ENCODE measurements at regions not wholly inside any gene's neighbourhood (a gene's known extent, or its start where the extent isn't known, plus 50 kb on each side); places are given as distances from the start of the nearest gene placed in this dataset.
A peak's percentile ranks its signal among the peaks of the same experiment; 100 is the strongest.

DNA sequence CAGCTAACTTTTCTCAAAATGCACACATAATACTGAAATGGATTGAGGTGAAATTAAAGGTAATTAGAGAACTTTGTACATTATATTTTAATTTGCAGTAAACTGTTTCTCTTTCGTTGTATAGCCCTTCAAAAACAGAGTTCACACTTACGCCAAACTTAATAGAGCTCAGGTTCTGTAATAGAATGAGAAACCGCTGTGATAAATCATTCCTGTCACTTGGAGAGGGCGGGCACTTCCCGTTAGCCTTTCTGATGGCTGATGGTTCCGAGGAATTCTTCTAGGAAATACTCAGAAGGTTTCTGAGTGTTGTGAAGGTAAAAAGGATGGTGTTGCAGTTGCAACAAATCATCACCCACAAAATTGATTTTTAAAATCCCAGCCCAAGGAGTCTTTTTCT, 155.8 kb upstream of the ALKAL2 start:
- Histone ChIP-seq H2BK120ac (ENCODE audit: low read depth, low read length) (no peak overlapping the region), H3K23ac (ENCODE audit: low read depth, low read length, poor library complexity) (no peak overlapping the region), H3K9me3 (replicated peaks in 1 of 2; ENCODE audit: control insufficient read depth in 2 of 2, insufficient read depth in 1 of 2, low read depth in 1 of 2, low read length in 2 of 2) (no peaks in the 10 kb centered on the region), H3K4me2 (ENCODE audit: insufficient read depth, low read length, poor library complexity, severe bottlenecking) (no peak overlapping the region), H3K18ac (ENCODE audit: low read length) (no peak overlapping the region), H3K4me1 (ENCODE audit: control insufficient read depth in 2 of 2, insufficient read depth in 1 of 2, low read depth in 1 of 2, low read length in 2 of 2) (peaks cover 0 to 16% of the 10 kb centered on the region in 2 donors), H2BK15ac (ENCODE audit: low read length) (no peak overlapping the region), H2BK5ac (ENCODE audit: low read length) (no peak overlapping the region), H2BK12ac (ENCODE audit: low read length) (no peak overlapping the region), H3K14ac (ENCODE audit: low read length) (no peak overlapping the region), H3K79me1 (ENCODE audit: low read depth, low read length) (no peaks in the 10 kb centered on the region), H3K27me3 (ENCODE audit: control insufficient read depth in 3 of 3, insufficient read depth in 3 of 3, low read depth in 1 of 3, low read length in 3 of 3) (peaks cover 0 to 3% (median 0%) of the 10 kb centered on the region in 3 experiments), H3K4ac (ENCODE audit: low read length) (no peak overlapping the region), H4K91ac (ENCODE audit: low read depth, low read length, poor library complexity) (no peak overlapping the region), H2AFZ (ENCODE audit: low read length) (no peak overlapping the region), H2AK5ac (ENCODE audit: low read depth, low read length) (no peak overlapping the region), H3K4me3 (ENCODE audit: low read length in 2 of 2) (no peak overlapping the region), H3K27ac (replicated peaks; ENCODE audit: low read length) (no peak overlapping the region), H4K8ac (ENCODE audit: low read depth, low read length) (no peak overlapping the region), H3K9ac (ENCODE audit: low read depth, low read length, poor library complexity) (no peak overlapping the region), H3K36me3 (replicated peaks in 1 of 2; ENCODE audit: control insufficient read depth in 2 of 2, insufficient read depth in 2 of 2, low read length in 2 of 2) (no peaks in the 10 kb centered on the region)
- DNase-seq (ENCODE audit: low spot score), result no peak
- WGBS, 2 donors (ENCODE audit: extremely low coverage in 2 of 2, insufficient read length in 2 of 2, insufficient replicate concordance in 1 of 2), result no CpG with 5 or more reads among the region's 6 CpGs

- no peak overlapping the region for H2BK15ac ChIP-seq (ENCODE audit: low read length)
- H2BK5ac ChIP-seq (ENCODE audit: low read length), result no peak overlapping the region
- peaks cover 0 to 3% (median 0%) of the 10 kb centered on the region in 3 experiments for H3K27me3 ChIP-seq (ENCODE audit: control insufficient read depth in 3 of 3, insufficient read depth in 3 of 3, low read depth in 1 of 3, low read length in 3 of 3)
- H2BK120ac ChIP-seq (ENCODE audit: low read depth, low read length), result no peak overlapping the region
- H3K4me1 ChIP-seq (ENCODE audit: control insufficient read depth in 2 of 2, insufficient read depth in 1 of 2, low read depth in 1 of 2, low read length in 2 of 2), result peaks cover 0 to 16% of the 10 kb centered on the region in 2 donors
- no peak overlapping the region for H4K8ac ChIP-seq (ENCODE audit: low read depth, low read length)
- no peak overlapping the region for H2BK12ac ChIP-seq (ENCODE audit: low read length)
- WGBS, 2 donors (ENCODE audit: extremely low coverage in 2 of 2, insufficient read length in 2 of 2, insufficient replicate concordance in 1 of 2), result no CpG with 5 or more reads among the region's 19 CpGs
- no peak for DNase-seq (ENCODE audit: low spot score)
- H3K36me3 ChIP-seq (replicated peaks in 1 of 2; ENCODE audit: control insufficient read depth in 2 of 2, insufficient read depth in 2 of 2, low read length in 2 of 2), result no peaks in the 10 kb centered on the region
- H3K4me3 ChIP-seq (ENCODE audit: low read length in 2 of 2), result no peak overlapping the region
- H3K27ac ChIP-seq (replicated peaks; ENCODE audit: low read length), result no peak overlapping the region
- H2AFZ ChIP-seq (ENCODE audit: low read length), result no peak overlapping the region
- H3K79me1 ChIP-seq (ENCODE audit: low read depth, low read length), result no peaks in the 10 kb centered on the region
- peak overlapping the region; percentile 31 for H3K18ac ChIP-seq (ENCODE audit: low read length)
- H3K23ac ChIP-seq (ENCODE audit: low read depth, low read length, poor library complexity), result no peak overlapping the region
- H4K91ac ChIP-seq (ENCODE audit: low read depth, low read length, poor library complexity), result no peak overlapping the region
- no peaks in the 10 kb centered on the region for H3K9me3 ChIP-seq (replicated peaks in 1 of 2; ENCODE audit: control insufficient read depth in 2 of 2, insufficient read depth in 1 of 2, low read depth in 1 of 2, low read length in 2 of 2)
- H3K4ac ChIP-seq (ENCODE audit: low read length), result no peak overlapping the region
- H3K4me2 ChIP-seq (ENCODE audit: insufficient read depth, low read length, poor library complexity, severe bottlenecking), result no peak overlapping the region
- H3K9ac ChIP-seq (ENCODE audit: low read depth, low read length, poor library complexity), result peak overlapping the region; percentile 53
- H3K14ac ChIP-seq (ENCODE audit: low read length), result no peak overlapping the region
- no peak overlapping the region for H2AK5ac ChIP-seq (ENCODE audit: low read depth, low read length)
Measured at GRCh38 chr2:443216-443615, 155.3 kb upstream of the ALKAL2 start.

DNA sequence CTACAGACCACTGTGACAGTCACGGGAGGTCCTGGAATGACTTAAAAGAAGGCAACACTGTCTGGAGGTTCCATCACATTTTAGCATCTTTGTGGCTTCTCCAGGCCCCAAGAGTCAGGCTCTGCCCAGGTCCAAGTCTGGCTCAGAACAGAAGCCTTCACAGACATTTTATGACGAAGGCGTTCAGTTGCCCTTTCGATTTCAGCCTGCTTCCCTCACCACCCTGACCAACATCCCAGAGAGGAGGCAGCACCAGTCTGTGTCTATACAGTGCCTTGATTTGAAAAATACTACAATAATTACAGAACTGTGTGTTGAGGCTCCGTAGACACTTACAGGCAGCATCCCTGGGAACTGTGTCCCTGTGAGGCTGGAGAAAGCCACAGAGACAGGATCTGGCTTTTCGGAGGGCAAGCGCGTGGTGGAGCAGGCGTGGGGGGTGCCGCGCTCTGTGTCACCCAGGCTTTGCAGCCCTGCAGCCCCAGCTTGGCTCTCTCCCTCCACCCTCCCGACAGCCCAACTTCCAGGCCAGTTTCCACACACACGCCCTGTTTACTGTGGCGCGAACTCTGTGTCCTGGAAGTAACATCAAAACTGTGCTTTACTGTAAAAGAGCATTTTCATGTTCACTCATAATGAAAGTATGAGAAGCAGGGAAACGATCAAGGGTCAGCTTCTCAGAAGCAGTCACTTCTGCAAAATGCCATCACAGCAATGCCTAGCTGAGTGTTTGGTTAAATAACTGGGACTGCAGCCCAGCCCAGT, 153.5 kb upstream of the ALKAL2 start:
- no peak overlapping the region for H3K23ac ChIP-seq (ENCODE audit: low read depth, low read length, poor library complexity)
- H2BK5ac ChIP-seq (ENCODE audit: low read length), result no peak overlapping the region
- H4K91ac ChIP-seq (ENCODE audit: low read depth, low read length, poor library complexity), result no peak overlapping the region
- no peak overlapping the region for H3K27ac ChIP-seq (replicated peaks; ENCODE audit: low read length)
- H2BK12ac ChIP-seq (ENCODE audit: low read length), result no peak overlapping the region
- no peaks in the 10 kb centered on the region for H3K9me3 ChIP-seq (replicated peaks in 1 of 2; ENCODE audit: control insufficient read depth in 2 of 2, insufficient read depth in 1 of 2, low read depth in 1 of 2, low read length in 2 of 2)
- H3K4ac ChIP-seq (ENCODE audit: low read length), result no peak overlapping the region
- H3K36me3 ChIP-seq (replicated peaks in 1 of 2; ENCODE audit: control insufficient read depth in 2 of 2, insufficient read depth in 2 of 2, low read length in 2 of 2), result no peaks in the 10 kb centered on the region
- no peak overlapping the region for H3K14ac ChIP-seq (ENCODE audit: low read length)
- no peak overlapping the region for H3K9ac ChIP-seq (ENCODE audit: low read depth, low read length, poor library complexity)
- no peak overlapping the region for H3K4me2 ChIP-seq (ENCODE audit: insufficient read depth, low read length, poor library complexity, severe bottlenecking)
- H3K27me3 ChIP-seq (ENCODE audit: control insufficient read depth in 3 of 3, insufficient read depth in 3 of 3, low read depth in 1 of 3, low read length in 3 of 3), result peaks cover 0 to 3% (median 0%) of the 10 kb centered on the region in 3 experiments
- H2BK15ac ChIP-seq (ENCODE audit: low read length), result no peak overlapping the region
- peaks cover 0 to 6% of the 10 kb centered on the region in 2 donors for H3K4me1 ChIP-seq (ENCODE audit: control insufficient read depth in 2 of 2, insufficient read depth in 1 of 2, low read depth in 1 of 2, low read length in 2 of 2)
- H2AFZ ChIP-seq (ENCODE audit: low read length), result no peak overlapping the region
- no peaks in the 10 kb centered on the region for H3K79me1 ChIP-seq (ENCODE audit: low read depth, low read length)
- no peak overlapping the region for H2AK5ac ChIP-seq (ENCODE audit: low read depth, low read length)
- peak overlapping the region; percentile 25 for H3K18ac ChIP-seq (ENCODE audit: low read length)
- no CpG with 5 or more reads among the region's 16 CpGs for WGBS, 2 donors (ENCODE audit: extremely low coverage in 2 of 2, insufficient read length in 2 of 2, insufficient replicate concordance in 1 of 2)
- no peak overlapping the region for H2BK120ac ChIP-seq (ENCODE audit: low read depth, low read length)
- no peak overlapping the region for H4K8ac ChIP-seq (ENCODE audit: low read depth, low read length)
- no peak for DNase-seq (ENCODE audit: low spot score)
- H3K4me3 ChIP-seq (ENCODE audit: low read length in 2 of 2), result no peak overlapping the region

DNA sequence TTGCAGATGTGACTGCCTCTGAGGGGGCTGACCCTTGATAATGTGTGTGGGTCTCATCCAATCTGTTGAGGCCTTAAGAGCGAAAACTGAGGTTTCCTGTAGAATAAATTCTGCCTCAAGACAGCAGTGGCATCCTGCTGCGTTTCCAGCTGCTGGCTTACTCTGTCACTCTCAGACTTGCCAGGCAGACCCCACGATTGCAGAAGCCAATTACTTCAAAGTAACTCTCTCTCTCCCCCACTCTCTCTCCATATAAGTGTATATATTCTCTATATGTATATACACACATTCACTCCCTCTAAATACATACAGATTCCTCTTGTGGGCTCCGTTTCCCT, 152.5 kb upstream of the ALKAL2 start:
- no peak overlapping the region for H3K4me3 ChIP-seq (ENCODE audit: low read length in 2 of 2)
- H3K36me3 ChIP-seq (replicated peaks in 1 of 2; ENCODE audit: control insufficient read depth in 2 of 2, insufficient read depth in 2 of 2, low read length in 2 of 2), result no peaks in the 10 kb centered on the region
- H3K9ac ChIP-seq (ENCODE audit: low read depth, low read length, poor library complexity), result no peak overlapping the region
- no peak overlapping the region for H4K91ac ChIP-seq (ENCODE audit: low read depth, low read length, poor library complexity)
- H3K27me3 ChIP-seq (ENCODE audit: control insufficient read depth in 3 of 3, insufficient read depth in 3 of 3, low read depth in 1 of 3, low read length in 3 of 3), result peaks cover 0 to 3% (median 0%) of the 10 kb centered on the region in 3 experiments
- no peak overlapping the region for H2BK12ac ChIP-seq (ENCODE audit: low read length)
- H3K23ac ChIP-seq (ENCODE audit: low read depth, low read length, poor library complexity), result no peak overlapping the region
- H3K14ac ChIP-seq (ENCODE audit: low read length), result no peak overlapping the region
- H3K9me3 ChIP-seq (replicated peaks in 1 of 2; ENCODE audit: control insufficient read depth in 2 of 2, insufficient read depth in 1 of 2, low read depth in 1 of 2, low read length in 2 of 2), result no peaks in the 10 kb centered on the region
- no peak overlapping the region for H2BK15ac ChIP-seq (ENCODE audit: low read length)
- H3K79me1 ChIP-seq (ENCODE audit: low read depth, low read length), result no peaks in the 10 kb centered on the region
- H3K4me1 ChIP-seq (ENCODE audit: control insufficient read depth in 2 of 2, insufficient read depth in 1 of 2, low read depth in 1 of 2, low read length in 2 of 2), result no peaks in the 10 kb centered on the region
- no peak overlapping the region for H2AK5ac ChIP-seq (ENCODE audit: low read depth, low read length)
- H2BK5ac ChIP-seq (ENCODE audit: low read length), result no peak overlapping the region
- no peak overlapping the region for H3K4me2 ChIP-seq (ENCODE audit: insufficient read depth, low read length, poor library complexity, severe bottlenecking)
- no peak overlapping the region for H3K4ac ChIP-seq (ENCODE audit: low read length)
- no peak overlapping the region for H2AFZ ChIP-seq (ENCODE audit: low read length)
- H3K27ac ChIP-seq (replicated peaks; ENCODE audit: low read length), result no peak overlapping the region
- no CpG with 5 or more reads among the region's 4 CpGs for WGBS, 2 donors (ENCODE audit: extremely low coverage in 2 of 2, insufficient read length in 2 of 2, insufficient replicate concordance in 1 of 2)
- H2BK120ac ChIP-seq (ENCODE audit: low read depth, low read length), result no peak overlapping the region
- H3K18ac ChIP-seq (ENCODE audit: low read length), result no peak overlapping the region
- DNase-seq (ENCODE audit: low spot score), result no peak
- H4K8ac ChIP-seq (ENCODE audit: low read depth, low read length), result no peak overlapping the region

Data from neuronal stem cell (in vitro differentiated cells).